Tongue (tissue), 2 donors: ENCODE measurements at regions not wholly inside any gene's neighbourhood (a gene's known extent, or its start where the extent isn't known, plus 50 kb on each side); places are given as distances from the start of the nearest gene placed in this dataset. TPM values are rescaled to one million over a fixed set of nuclear protein-coding genes. Genes with fewer than 3 reads are reported as not detected.

Experiments
- DNase-seq: peaks from one replicate; pipeline ENCODE4 v3.0.0-alpha.2; 2015
- small RNA-seq: library from RNA; depleted of rRNA; stranded (forward); fragments of <200 nt; gene quantifications from one replicate; pipeline ENCODE3, GENCODE V24; 2014; ENCODE audit warnings: low replicate concordance

GRCh38 chrY:26408671-26409328, 786.9 kb downstream of the CDY1 start:
- DNase-seq, result no peak

- no peak for DNase-seq
Measured at GRCh38 chrY:26409329-26409712, 787.4 kb downstream of the CDY1 start.

Small RNAs in the stretch of these regions (small RNA-seq; reads per million reads assigned to genes)
- gene AC024067.1 (not detected), gene RF00156 (not detected), gene RNU6-1314P (not detected)
